Spleen (tissue), 11 donors: ENCODE measurements at regions not wholly inside any gene's neighbourhood (a gene's known extent, or its start where the extent isn't known, plus 50 kb on each side); places are given as distances from the start of the nearest gene placed in this dataset.

ENCODE experiments used
- DNase-seq: peaks from one replicate; pipeline ENCODE4 v3.0.0-alpha.2; 2020
- H3K27ac ChIP-seq, 8 donors: fragments of 200-600 bp; sonication (generic) in 7 of 8; 1 replicate in 4 of 8; 2 replicates in 4 of 8; pipeline versions ENCODE4 v1.5.0 to v1.8.0; 2016 to 2021; ENCODE audit warnings: inconsistent platforms in 4 of 8, mild to moderate bottlenecking in 4 of 8, moderate library complexity in 1 of 8
- H3K27me3 ChIP-seq, 7 donors: fragments of 200-600 bp; sonication (generic) in 6 of 7; replicated peaks in 1 of 7; 1 replicate in 4 of 7; 2 replicates in 3 of 7; pipeline versions ENCODE4 v1.5.0 to v1.8.0; 2016 to 2021; ENCODE audit warnings: inconsistent platforms in 3 of 7, mild to moderate bottlenecking in 1 of 7
- H3K36me3 ChIP-seq, 6 donors: fragments of 200-600 bp; sonication (generic) in 5 of 6; 1 replicate in 4 of 6; 2 replicates in 2 of 6; pipeline versions ENCODE4 v1.5.0 to v1.8.0; 2016 to 2021; ENCODE audit warnings: inconsistent platforms in 2 of 6
- H3K4me1 ChIP-seq, 6 donors: fragments of 200-600 bp; sonication (generic) in 5 of 6; 1 replicate in 3 of 6; 2 replicates in 3 of 6; pipeline versions ENCODE4 v1.5.0 to v1.8.0; 2016 to 2021; ENCODE audit warnings: inconsistent platforms in 3 of 6
- H3K4me3 ChIP-seq, 8 donors: fragments of 200-600 bp; sonication (generic) in 7 of 8; 1 replicate in 4 of 8; 2 replicates in 4 of 8; pipeline versions ENCODE4 v1.5.0 to v1.8.0; 2016 to 2021; ENCODE audit warnings: inconsistent platforms in 4 of 8, mild to moderate bottlenecking in 4 of 8, moderate library complexity in 2 of 8
- H3K9me3 ChIP-seq, 8 donors: fragments of 200-600 bp; sonication (generic) in 7 of 8; 1 replicate in 4 of 8; 2 replicates in 4 of 8; pipeline versions ENCODE4 v1.5.0 to v1.8.0; 2016 to 2021; ENCODE audit warnings: inconsistent platforms in 4 of 8
- CTCF ChIP-seq, 11 experiments: fragments of 200-600 bp in 7 of 11; fragments of 450-650 bp in 4 of 11; sonication (generic) in 4 of 11; IDR thresholded peaks in 8 of 11; conservative IDR thresholded peaks in 3 of 11; 1 replicate in 7 of 11; 2 replicates in 4 of 11; pipeline versions ENCODE4 v1.4.0 to v1.8.0; 2016 to 2021; ENCODE audit warnings: antibody characterized with exemption in 11 of 11, inconsistent platforms in 4 of 11, mild to moderate bottlenecking in 1 of 11
- POLR2A ChIP-seq, 3 donors: fragments of 450-650 bp; IDR thresholded peaks; one replicate each; pipeline ENCODE4 v1.5.1; 2017; ENCODE audit warnings: antibody characterized with exemption in 3 of 3, mild to moderate bottlenecking in 1 of 3
- POLR2AphosphoS5 ChIP-seq, 3 donors: sonication (generic); formaldehyde crosslinking; IDR thresholded peaks; one replicate each; pipeline ENCODE4 v1.5.1; 2017; ENCODE audit warnings: antibody characterized with exemption in 3 of 3
- WGBS, 5 donors: extraction: QIAGEN DNeasy Blood & Tissue Kit in 3 of 5; methylation state at CpG; one replicate each; pipeline versions ENCODE4 v1.1.5 to v1.1.7; 2013 to 2018; 5-methylcytosine and 5-hydroxymethylcytosine counted together
- intact Hi-C: fragments of 100-400 bp; cut with DNase I; formaldehyde crosslinking; loops from one replicate; pipeline ENCODE4 v1.15.0; 2023; ENCODE audit warnings: low total_unique reads
- donor health status: healthy with polysubstance abuse.
- donor health status: DM: no; HTN: no; CAD: no; lungs with moderate emphysema.
- donor health status: DM: no; HTN: no; CAD: no.
- donor health status: Bipolar disorder and iron deficiency.
- donor health status: healthy.
- donor health status: DM: no; HTN: no; CAD: no.
- donor health status: DM: yes; HTN: yes; CAD: no.

- DNase-seq = no peak
- intact Hi-C loops = no loop called here
- Histone ChIP-seq H3K27me3 (no peaks in the 10 kb centered on the region), H3K9me3 (no peaks in the 10 kb centered on the region), H3K4me3 (no peak overlapping the region), H3K36me3 (no peaks in the 10 kb centered on the region), H3K27ac (no peak overlapping the region), H3K4me1 (peaks cover 0 to 7% (median 2%) of the 10 kb centered on the region in 6 donors)
- 92 to 96% (median 93%) methylated on average over 7 of the region's 7 CpGs for WGBS, 5 donors
- TF ChIP-seq POLR2A (IDR thresholded peaks at IDR 0.05) (no peak), CTCF (IDR thresholded peaks at IDR 0.05 in 8 of 11, conservative IDR thresholded peaks at IDR 0.05 in 3 of 11) (no peak), POLR2AphosphoS5 (IDR thresholded peaks at IDR 0.05) (no peak)
These were observed 258.0 kb downstream of the TLE4 start for GRCh38 chr9:79829566-79830302.

GRCh38 chr9:79824265-79824664 lies 252.5 kb downstream of the TLE4 start:
- H3K9me3 ChIP-seq = no peaks in the 10 kb centered on the region
- intact Hi-C loops = no loop called here
- H3K4me1 ChIP-seq = peaks cover 0 to 3% (median 0%) of the 10 kb centered on the region in 6 donors
- no peaks in the 10 kb centered on the region for H3K27me3 ChIP-seq
- 36 to 64% (median 49%) methylated on average over 3 of the region's 3 CpGs for WGBS, 5 donors
- H3K36me3 ChIP-seq = no peaks in the 10 kb centered on the region
- H3K4me3 ChIP-seq = no peak overlapping the region
- TF ChIP-seq POLR2AphosphoS5 (IDR thresholded peaks at IDR 0.05) (no peak), CTCF (IDR thresholded peaks at IDR 0.05 in 8 of 11, conservative IDR thresholded peaks at IDR 0.05 in 3 of 11) (no peak), POLR2A (IDR thresholded peaks at IDR 0.05) (no peak)
- no peak overlapping the region for H3K27ac ChIP-seq
- DNase-seq = no peak

GRCh38 chr9:79817438-79818004 lies 245.8 kb downstream of the TLE4 start:
- Histone ChIP-seq H3K27me3 (no peaks in the 10 kb centered on the region), H3K4me1 (peaks cover 4 to 34% (median 22%) of the 10 kb centered on the region in 6 donors), H3K9me3 (no peaks in the 10 kb centered on the region), H3K36me3 (no peaks in the 10 kb centered on the region), H3K27ac (no peak overlapping the region), H3K4me3 (no peak overlapping the region)
- TF ChIP-seq POLR2A (IDR thresholded peaks at IDR 0.05) (no peak), POLR2AphosphoS5 (IDR thresholded peaks at IDR 0.05) (no peak), CTCF (IDR thresholded peaks at IDR 0.05 in 8 of 11, conservative IDR thresholded peaks at IDR 0.05 in 3 of 11) (no peak)
- 29 to 60% (median 48%) methylated on average over 6 of the region's 6 CpGs for WGBS, 5 donors
- no peak for DNase-seq
- intact Hi-C loops = no loop called here

- 29 to 49% (median 44%) methylated on average over 1 of the region's 1 CpG for WGBS, 5 donors
- H3K4me3 ChIP-seq = peak overlapping the region in 2 of 8 donors; percentile 22 to 42
- no peak for DNase-seq
These were observed 241.5 kb downstream of the TLE4 start for GRCh38 chr9:79813258-79813638.

More at GRCh38 chr9:79813258-79813638, 241.5 kb downstream of the TLE4 start:
- Histone ChIP-seq H3K27me3 (no peaks in the 10 kb centered on the region), H3K9me3 (no peaks in the 10 kb centered on the region), H3K36me3 (no peaks in the 10 kb centered on the region), H3K4me1 (peaks cover 11 to 65% (median 43%) of the 10 kb centered on the region in 6 donors), H3K27ac (peak overlapping the region in 6 of 8 donors; percentile 1 to 67 (median 48))
- intact Hi-C loops = no loop called here
- TF ChIP-seq POLR2A (IDR thresholded peaks at IDR 0.05) = no peak
- TF ChIP-seq CTCF (IDR thresholded peaks at IDR 0.05 in 8 of 11, conservative IDR thresholded peaks at IDR 0.05 in 3 of 11) = no peak
- TF ChIP-seq POLR2AphosphoS5 (IDR thresholded peaks at IDR 0.05) = no peak
